COLO829 (cell line): ENCODE measurements at regions not wholly inside any gene's neighbourhood (a gene's known extent, or its start where the extent isn't known, plus 50 kb on each side); places are given as distances from the start of the nearest gene placed in this dataset.

Experiments used
- DNase-seq: peaks from one replicate; pipeline ENCODE4 v3.0.0; 2012; ENCODE audit warnings: low spot score

GRCh38 chr14:65877624-65878023, 465.1 kb downstream of the FUT8 start:
- DNase-seq, result no peak

GRCh38 chr14:65878586-65878985, 466.1 kb downstream of the FUT8 start:
- no peak for DNase-seq

GRCh38 chr14:65879248-65880009, 466.9 kb downstream of the FUT8 start:
- no peak for DNase-seq

- no peak for DNase-seq
Measured at GRCh38 chr14:65880507-65880906, 468.0 kb downstream of the FUT8 start.

- DNase-seq, result no peak
Measured at GRCh38 chr14:65881642-65882041, 469.1 kb downstream of the FUT8 start.

- DNase-seq, result no peak
Measured at GRCh38 chr14:65888677-65889076, 476.1 kb downstream of the FUT8 start.

- no peak for DNase-seq
Measured at GRCh38 chr14:65892315-65892714, 479.8 kb downstream of the FUT8 start.

- no peak for DNase-seq
Measured at GRCh38 chr14:65900164-65900563, 487.6 kb downstream of the FUT8 start.

GRCh38 chr14:65901595-65901994, 489.1 kb downstream of the FUT8 start:
- DNase-seq, result no peak

- no peak for DNase-seq
Measured at GRCh38 chr14:65904988-65905387, 492.5 kb downstream of the FUT8 start.

- no peak for DNase-seq
Measured at GRCh38 chr14:65906344-65906743, 493.8 kb downstream of the FUT8 start.

GRCh38 chr14:65906948-65907347, 494.4 kb downstream of the FUT8 start:
- no peak for DNase-seq

GRCh38 chr14:65910108-65910786, 497.7 kb downstream of the FUT8 start:
- DNase-seq, result peak; percentile 40

- DNase-seq, result no peak
Measured at GRCh38 chr14:65915125-65915524, 502.6 kb downstream of the FUT8 start.

GRCh38 chr14:65916055-65916454, 503.5 kb downstream of the FUT8 start:
- DNase-seq, result no peak

- no peak for DNase-seq
Measured at GRCh38 chr14:65920996-65921395, 508.5 kb downstream of the FUT8 start.

- no peak for DNase-seq
Measured at GRCh38 chr14:65922142-65922541, 509.6 kb downstream of the FUT8 start.

- no peak for DNase-seq
Measured at GRCh38 chr14:65926504-65926903, 514.0 kb downstream of the FUT8 start.

GRCh38 chr14:65926935-65927700, 514.6 kb downstream of the FUT8 start:
- no peak for DNase-seq

- no peak for DNase-seq
Measured at GRCh38 chr14:65927931-65928356, 515.4 kb downstream of the FUT8 start.

- DNase-seq, result no peak
Measured at GRCh38 chr14:65928995-65929394, 516.5 kb downstream of the FUT8 start.

- no peak for DNase-seq
Measured at GRCh38 chr14:65933400-65934069, 521.0 kb downstream of the FUT8 start.
